GM21447 (cell line): ENCODE measurements at regions not wholly inside any gene's neighbourhood (a gene's known extent, or its start where the extent isn't known, plus 50 kb on each side); places are given as distances from the start of the nearest gene placed in this dataset.

Experiments
- ATAC-seq: cut with Tn5 transposase; IDR thresholded peaks from one replicate; pipeline ENCODE4 v1.9.1; 2021; ENCODE audit not compliant: unreplicated experiment

GRCh38 chr22:49333206-49333605, 494.5 kb downstream of the BRD1 start:
- ATAC-seq: no peak

- no peak for ATAC-seq
These were observed 495.0 kb downstream of the BRD1 start for GRCh38 chr22:49332691-49333090.

- ATAC-seq: no peak
These were observed 495.8 kb downstream of the BRD1 start for GRCh38 chr22:49331878-49332277.

- no peak for ATAC-seq
These were observed 496.4 kb downstream of the BRD1 start for GRCh38 chr22:49331223-49331815.

GRCh38 chr22:49330421-49331222, 497.1 kb downstream of the BRD1 start:
- no peak for ATAC-seq

GRCh38 chr22:49329636-49330035, 498.0 kb downstream of the BRD1 start:
- no peak for ATAC-seq

- ATAC-seq: no peak
These were observed 498.9 kb downstream of the BRD1 start for GRCh38 chr22:49328630-49329405.

GRCh38 chr22:49328118-49328475, 499.6 kb downstream of the BRD1 start:
- ATAC-seq: no peak

- no peak for ATAC-seq
These were observed 500.1 kb downstream of the BRD1 start for GRCh38 chr22:49327411-49328117.

- no peak for ATAC-seq
These were observed 501.1 kb downstream of the BRD1 start for GRCh38 chr22:49326558-49326957.

GRCh38 chr22:49325531-49326395, 501.9 kb downstream of the BRD1 start:
- ATAC-seq: no peak

- no peak for ATAC-seq
These were observed 502.9 kb downstream of the BRD1 start for GRCh38 chr22:49324527-49325491.

- no peak for ATAC-seq
These were observed 503.8 kb downstream of the BRD1 start for GRCh38 chr22:49323751-49324415.

- no peak for ATAC-seq
These were observed 504.6 kb downstream of the BRD1 start for GRCh38 chr22:49322861-49323622.

- no peak for ATAC-seq
These were observed 505.4 kb downstream of the BRD1 start for GRCh38 chr22:49322231-49322630.

GRCh38 chr22:49321477-49322055, 506.1 kb downstream of the BRD1 start:
- no peak for ATAC-seq

- ATAC-seq: no peak
These were observed 506.8 kb downstream of the BRD1 start for GRCh38 chr22:49320714-49321476.
